ENCODE measurements at regions not wholly inside any gene's neighbourhood (a gene's known extent, or its start where the extent isn't known, plus 50 kb on each side); places are given as distances from the start of the nearest gene placed in this dataset.

DNA sequence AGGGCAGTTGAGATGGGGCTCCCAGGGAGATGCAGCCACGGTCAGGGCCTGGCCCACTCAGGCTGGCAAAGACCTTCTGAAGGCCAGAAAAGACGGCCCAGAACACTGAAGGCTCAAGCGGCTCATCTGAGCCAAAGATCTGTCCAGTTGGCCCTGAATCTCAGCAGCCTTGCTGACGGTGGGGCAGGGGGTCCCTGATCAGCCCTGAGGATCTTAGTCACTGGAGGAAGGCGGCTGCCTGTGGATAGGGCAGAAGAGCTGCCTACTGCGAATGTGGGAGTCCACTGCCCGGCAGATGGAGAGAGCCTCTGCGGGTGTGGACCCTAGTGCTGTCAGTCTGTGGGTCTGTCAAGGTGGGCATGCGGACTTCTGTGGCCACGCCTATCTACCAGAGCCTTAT lies 1738.2 kb downstream of the TP53TG3F start:
- Histone ChIP-seq H3K79me2 (ENCODE audit: insufficient read depth, low read length) (no peaks in the 10 kb centered on the region), H2BK120ac (ENCODE audit: low read depth, low read length, poor library complexity, severe bottlenecking) (no peak overlapping the region), H3K23ac (ENCODE audit: insufficient read length, low read depth, low read length) (no peak overlapping the region), H3K9ac (ENCODE audit: extremely low read depth, insufficient read length, low read length) (no peak overlapping the region), H4K5ac (ENCODE audit: insufficient read length, low read depth, low read length) (no peak overlapping the region), H2BK12ac (ENCODE audit: insufficient read length, low read depth, low read length) (no peak overlapping the region), H3K14ac (ENCODE audit: insufficient read depth, low read length) (no peak overlapping the region), H3K4me1 (ENCODE audit: insufficient read depth, low read length) (no peaks in the 10 kb centered on the region), H2AFZ (ENCODE audit: low read length) (no peak overlapping the region), H3K4ac (ENCODE audit: low read depth, low read length) (no peak overlapping the region), H3K18ac (ENCODE audit: insufficient read length, low read depth, low read length) (no peak overlapping the region), H4K91ac (ENCODE audit: insufficient read length, low read depth, low read length) (no peak overlapping the region), H3K79me1 (ENCODE audit: insufficient read depth, low read depth, low read length, poor library complexity, severe bottlenecking) (no peaks in the 10 kb centered on the region), H3T11ph (ENCODE audit: low read length) (no peak overlapping the region), H3K27me3 (ENCODE audit: insufficient read depth, low read length) (no peaks in the 10 kb centered on the region), H2AK5ac (ENCODE audit: insufficient read length, low read length) (no peak overlapping the region), H4K20me1 (ENCODE audit: control insufficient read depth, insufficient read depth, insufficient read length) (no peaks in the 10 kb centered on the region), H3K56ac (ENCODE audit: insufficient read length, low read depth, low read length) (no peak overlapping the region), H2BK15ac (ENCODE audit: low read depth, low read length) (no peak overlapping the region), H2BK20ac (ENCODE audit: low read depth, low read length, poor library complexity, severe bottlenecking) (no peak overlapping the region), H3K4me2 (ENCODE audit: insufficient read depth, insufficient read length, low read length) (no peak overlapping the region), H4K8ac (replicated peaks; ENCODE audit: insufficient read length, low read depth, low read length) (no peak overlapping the region), H3K9me3 (ENCODE audit: control insufficient read depth, low read depth, low read length) (peaks cover 93% of the 10 kb centered on the region), H2BK5ac (ENCODE audit: insufficient read length, low read length) (no peak overlapping the region), H3K23me2 (ENCODE audit: insufficient read length, low read depth, low read length, poor library complexity, severe bottlenecking) (no peaks in the 10 kb centered on the region), H3K27ac (ENCODE audit: insufficient read length, low read depth, low read length) (no peak overlapping the region)
- DNase-seq: no peak
- H3K4me1 Mint-ChIP-seq: no peaks in the 10 kb centered on the region
- TF ChIP-seq, protein P1, sequence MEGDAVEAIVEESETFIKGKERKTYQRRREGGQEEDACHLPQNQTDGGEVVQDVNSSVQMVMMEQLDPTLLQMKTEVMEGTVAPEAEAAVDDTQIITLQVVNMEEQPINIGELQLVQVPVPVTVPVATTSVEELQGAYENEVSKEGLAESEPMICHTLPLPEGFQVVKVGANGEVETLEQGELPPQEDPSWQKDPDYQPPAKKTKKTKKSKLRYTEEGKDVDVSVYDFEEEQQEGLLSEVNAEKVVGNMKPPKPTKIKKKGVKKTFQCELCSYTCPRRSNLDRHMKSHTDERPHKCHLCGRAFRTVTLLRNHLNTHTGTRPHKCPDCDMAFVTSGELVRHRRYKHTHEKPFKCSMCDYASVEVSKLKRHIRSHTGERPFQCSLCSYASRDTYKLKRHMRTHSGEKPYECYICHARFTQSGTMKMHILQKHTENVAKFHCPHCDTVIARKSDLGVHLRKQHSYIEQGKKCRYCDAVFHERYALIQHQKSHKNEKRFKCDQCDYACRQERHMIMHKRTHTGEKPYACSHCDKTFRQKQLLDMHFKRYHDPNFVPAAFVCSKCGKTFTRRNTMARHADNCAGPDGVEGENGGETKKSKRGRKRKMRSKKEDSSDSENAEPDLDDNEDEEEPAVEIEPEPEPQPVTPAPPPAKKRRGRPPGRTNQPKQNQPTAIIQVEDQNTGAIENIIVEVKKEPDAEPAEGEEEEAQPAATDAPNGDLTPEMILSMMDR (conservative IDR thresholded peaks at IDR 0.05): no peak
- H3K36me3 Mint-ChIP-seq (ENCODE audit: insufficient read depth in 1 of 3, low read depth in 3 of 3): peaks cover 11 to 29% (median 21%) of the 10 kb centered on the region in 3 experiments
- peaks cover 7% of the 10 kb centered on the region for H3K27me3 Mint-ChIP-seq (ENCODE audit: low read depth)
- no peak overlapping the region for H3K4me3 Mint-ChIP-seq
- H3K27ac Mint-ChIP-seq: no peak overlapping the region
- peaks cover 96 to 98% of the 10 kb centered on the region in 2 experiments for H3K9me3 Mint-ChIP-seq
- no CpG with 5 or more reads among the region's 10 CpGs for WGBS (ENCODE audit: extremely low coverage, insufficient read length, low lambda C conversion rate)

Data from H9 (cell line).